ENCODE measurements at regions not wholly inside any gene's neighbourhood (a gene's known extent, or its start where the extent isn't known, plus 50 kb on each side); places are given as distances from the start of the nearest gene placed in this dataset.

DNA sequence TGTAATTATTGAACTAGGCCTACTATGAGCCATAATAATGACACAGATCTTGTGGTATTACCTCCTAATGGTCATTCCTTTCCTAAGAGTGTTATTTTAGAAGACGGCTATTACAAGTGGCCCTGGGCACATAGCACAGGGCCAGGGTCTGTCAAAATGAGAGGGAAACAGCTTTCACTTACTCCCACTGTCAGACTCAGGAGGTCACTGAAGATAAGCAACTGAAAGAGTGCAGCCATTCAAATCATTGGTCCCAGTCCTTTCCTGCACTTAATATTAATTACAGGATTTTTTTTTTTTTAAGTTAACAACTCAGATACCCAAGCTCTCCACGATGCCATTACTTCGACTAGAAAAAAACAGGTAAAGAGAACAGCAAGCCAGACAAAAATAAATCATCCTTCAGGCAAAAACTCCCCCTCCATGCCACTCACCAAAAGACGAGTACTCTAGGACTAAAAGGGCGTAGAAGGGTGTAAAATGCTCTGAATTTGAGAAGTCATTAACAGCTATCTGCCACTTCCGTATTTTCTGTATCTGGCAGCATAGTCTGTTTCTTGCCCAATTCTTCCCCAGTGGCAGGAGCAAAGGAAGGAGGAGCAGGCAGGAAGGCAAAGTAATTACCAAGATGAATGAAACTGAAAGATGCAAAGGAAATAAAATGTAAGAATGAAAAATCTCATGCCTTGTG is 87.4 kb downstream of the ZNF608 start:
- DNase-seq (ENCODE audit: low spot score in 2 of 2), result no peak
- Mint-ChIP-seq H3K27me3 (no peaks in the 10 kb centered on the region), H3K36me3 (no peaks in the 10 kb centered on the region), H3K9me3 (no peaks in the 10 kb centered on the region), H3K4me1 (peaks cover 14% of the 10 kb centered on the region), H3K27ac (peak overlapping the region; percentile 2), H3K4me3 (peak overlapping the region; percentile 8)
- no peak for ATAC-seq (ENCODE audit: low read depth)

- Mint-ChIP-seq H3K9me3 (no peaks in the 10 kb centered on the region), H3K36me3 (no peaks in the 10 kb centered on the region), H3K27ac (no peak overlapping the region), H3K27me3 (no peaks in the 10 kb centered on the region), H3K4me3 (no peak overlapping the region), H3K4me1 (peaks cover 16% of the 10 kb centered on the region)
- ATAC-seq (ENCODE audit: low read depth) (peak; percentile 52), DNase-seq (ENCODE audit: low spot score in 2 of 2) (no peak)
Observed at GRCh38 chr5:124655921-124656511, 90.4 kb downstream of the ZNF608 start.

DNA sequence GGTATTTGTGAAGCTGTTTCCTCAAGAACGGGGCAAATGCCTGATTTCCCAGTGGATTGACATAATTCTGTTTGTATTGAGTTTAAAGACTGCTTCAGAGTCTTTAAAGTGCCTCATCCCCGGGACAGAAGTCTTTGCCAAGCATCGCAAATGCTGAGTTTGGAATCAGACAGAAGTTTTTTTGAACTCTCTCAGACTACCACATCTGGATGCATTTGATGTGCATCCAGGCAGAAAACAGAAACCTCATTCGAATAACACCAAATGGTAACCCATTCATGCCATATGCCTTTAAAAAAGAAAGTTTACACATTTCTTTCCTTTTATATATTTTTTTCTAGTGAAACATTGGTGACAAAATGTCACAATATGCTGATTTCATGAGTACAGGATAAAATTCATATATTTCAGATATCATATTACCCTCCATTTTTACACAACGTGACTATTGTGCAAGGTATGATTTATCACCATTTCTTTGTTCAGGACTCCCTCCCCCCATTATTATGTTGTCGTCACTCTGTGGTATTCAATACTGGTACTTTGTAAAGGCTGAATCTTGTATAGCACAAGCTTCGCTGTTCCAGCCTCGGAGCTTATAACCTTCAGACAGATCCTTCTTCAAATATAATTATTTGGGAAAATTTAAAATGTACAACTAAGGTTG is 91.1 kb downstream of the ZNF608 start:
- H3K36me3 Mint-ChIP-seq, result no peaks in the 10 kb centered on the region
- H3K27me3 Mint-ChIP-seq, result no peaks in the 10 kb centered on the region
- DNase-seq (ENCODE audit: low spot score in 2 of 2), result no peak

DNA sequence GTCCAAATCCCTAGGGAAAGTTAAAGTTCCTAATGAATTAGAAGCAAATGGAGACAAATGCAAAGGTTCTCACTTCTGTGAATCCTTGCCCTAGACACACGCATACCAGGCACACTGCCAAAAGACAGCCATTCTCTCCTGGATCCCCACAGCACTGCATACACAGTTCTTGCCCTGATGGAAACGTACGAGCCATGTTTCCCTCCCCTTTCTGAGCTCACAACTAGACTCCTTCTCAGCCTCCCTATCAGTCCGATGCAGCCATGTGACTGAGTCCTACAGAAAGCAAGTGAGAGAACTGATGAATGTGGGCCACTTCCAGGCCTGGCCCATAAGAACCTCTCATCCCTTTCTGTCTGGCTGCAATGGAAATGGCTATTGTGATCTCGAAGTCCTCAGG is 92.0 kb downstream of the ZNF608 start:
- Mint-ChIP-seq H3K4me1 (peaks cover 23% of the 10 kb centered on the region), H3K27me3 (no peaks in the 10 kb centered on the region), H3K36me3 (no peaks in the 10 kb centered on the region), H3K27ac (no peak overlapping the region), H3K9me3 (no peaks in the 10 kb centered on the region), H3K4me3 (no peak overlapping the region)
- no peak for ATAC-seq (ENCODE audit: low read depth)
- no peak for DNase-seq (ENCODE audit: low spot score in 2 of 2)

More for the DNA sequence above, 91.1 kb downstream of the ZNF608 start:
- Mint-ChIP-seq H3K27ac (no peak overlapping the region), H3K4me3 (no peak overlapping the region), H3K4me1 (peaks cover 17% of the 10 kb centered on the region), H3K9me3 (no peaks in the 10 kb centered on the region)
- peak; percentile 14 for ATAC-seq (ENCODE audit: low read depth)

- H3K27ac Mint-ChIP-seq, result no peak overlapping the region
- DNase-seq (ENCODE audit: low spot score in 2 of 2) (no peak), ATAC-seq (ENCODE audit: low read depth) (no peak)
- H3K27me3 Mint-ChIP-seq, result no peaks in the 10 kb centered on the region
- H3K9me3 Mint-ChIP-seq, result no peaks in the 10 kb centered on the region
- H3K4me1 Mint-ChIP-seq, result peaks cover 22% of the 10 kb centered on the region
- H3K4me3 Mint-ChIP-seq, result no peak overlapping the region
- no peaks in the 10 kb centered on the region for H3K36me3 Mint-ChIP-seq
Observed at GRCh38 chr5:124653666-124654065, 92.8 kb downstream of the ZNF608 start.

DNA sequence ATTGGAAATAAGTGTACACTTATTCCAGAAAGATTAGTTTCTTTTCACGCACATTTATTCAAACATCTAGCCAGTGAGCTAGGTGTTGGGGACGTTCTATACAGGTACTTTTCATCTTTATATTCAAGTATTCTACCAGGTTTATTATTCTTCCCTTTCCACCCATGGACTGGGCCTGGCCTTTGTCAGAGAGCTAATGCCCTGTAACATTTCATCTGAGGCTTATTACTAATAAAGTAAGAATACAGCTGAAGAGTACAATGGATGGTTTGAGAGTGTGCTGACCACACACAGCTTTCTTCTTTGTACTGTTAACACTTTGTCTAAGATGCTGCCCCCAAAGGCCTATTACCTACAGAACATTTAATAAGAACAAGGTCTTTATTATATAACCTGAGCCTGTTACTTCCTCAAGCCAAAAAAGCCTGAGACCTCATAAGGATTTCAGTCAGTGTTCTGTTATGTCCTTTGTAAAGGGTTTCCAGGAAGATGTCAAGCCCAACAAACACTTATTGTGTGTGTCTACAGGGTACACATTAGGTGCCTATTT is 93.5 kb downstream of the ZNF608 start:
- Mint-ChIP-seq H3K4me1 (peaks cover 27% of the 10 kb centered on the region), H3K9me3 (no peaks in the 10 kb centered on the region), H3K27me3 (no peaks in the 10 kb centered on the region), H3K4me3 (no peak overlapping the region), H3K36me3 (peaks cover 4% of the 10 kb centered on the region), H3K27ac (no peak overlapping the region)
- DNase-seq (ENCODE audit: low spot score in 2 of 2) (no peak), ATAC-seq (ENCODE audit: low read depth) (no peak)

GRCh38 chr5:124652514-124652819 is 94.0 kb downstream of the ZNF608 start:
- DNase-seq (ENCODE audit: low spot score in 2 of 2) (no peak), ATAC-seq (ENCODE audit: low read depth) (no peak)
- Mint-ChIP-seq H3K27ac (peak overlapping the region; percentile 77), H3K36me3 (peaks cover 7% of the 10 kb centered on the region), H3K4me1 (peaks cover 30% of the 10 kb centered on the region), H3K4me3 (peak overlapping the region; percentile 92), H3K9me3 (no peaks in the 10 kb centered on the region), H3K27me3 (peaks cover 2% of the 10 kb centered on the region)

- Mint-ChIP-seq H3K27ac (peak overlapping the region; percentile 77), H3K36me3 (peaks cover 10% of the 10 kb centered on the region), H3K4me3 (peak overlapping the region; percentile 92), H3K27me3 (peaks cover 5% of the 10 kb centered on the region), H3K9me3 (no peaks in the 10 kb centered on the region), H3K4me1 (peaks cover 35% of the 10 kb centered on the region)
- DNase-seq (ENCODE audit: low spot score in 2 of 2) (peak; percentile 23 to 32), ATAC-seq (ENCODE audit: low read depth) (peak; percentile 19)
Observed at GRCh38 chr5:124651663-124652513, 94.6 kb downstream of the ZNF608 start.

GRCh38 chr5:124650951-124651662 is 95.3 kb downstream of the ZNF608 start:
- Mint-ChIP-seq H3K27me3 (peaks cover 5% of the 10 kb centered on the region), H3K4me1 (peaks cover 41% of the 10 kb centered on the region), H3K4me3 (peak overlapping the region; percentile 92), H3K36me3 (peaks cover 11% of the 10 kb centered on the region), H3K27ac (peak overlapping the region; percentile 77), H3K9me3 (no peaks in the 10 kb centered on the region)
- ATAC-seq (ENCODE audit: low read depth), result no peak
- DNase-seq (ENCODE audit: low spot score in 2 of 2), result no peak

- H3K9me3 Mint-ChIP-seq, result no peaks in the 10 kb centered on the region
- H3K27me3 Mint-ChIP-seq, result peaks cover 5% of the 10 kb centered on the region
- peak overlapping the region; percentile 88 for H3K27ac Mint-ChIP-seq
- peaks cover 11% of the 10 kb centered on the region for H3K36me3 Mint-ChIP-seq
- H3K4me1 Mint-ChIP-seq, result peaks cover 46% of the 10 kb centered on the region
- DNase-seq (ENCODE audit: low spot score in 2 of 2) (peak in 1 of 2 donors; percentile 52), ATAC-seq (ENCODE audit: low read depth) (peak; percentile 70)
- H3K4me3 Mint-ChIP-seq, result peak overlapping the region; percentile 62
Observed at GRCh38 chr5:124650147-124650561, 96.3 kb downstream of the ZNF608 start.

DNA sequence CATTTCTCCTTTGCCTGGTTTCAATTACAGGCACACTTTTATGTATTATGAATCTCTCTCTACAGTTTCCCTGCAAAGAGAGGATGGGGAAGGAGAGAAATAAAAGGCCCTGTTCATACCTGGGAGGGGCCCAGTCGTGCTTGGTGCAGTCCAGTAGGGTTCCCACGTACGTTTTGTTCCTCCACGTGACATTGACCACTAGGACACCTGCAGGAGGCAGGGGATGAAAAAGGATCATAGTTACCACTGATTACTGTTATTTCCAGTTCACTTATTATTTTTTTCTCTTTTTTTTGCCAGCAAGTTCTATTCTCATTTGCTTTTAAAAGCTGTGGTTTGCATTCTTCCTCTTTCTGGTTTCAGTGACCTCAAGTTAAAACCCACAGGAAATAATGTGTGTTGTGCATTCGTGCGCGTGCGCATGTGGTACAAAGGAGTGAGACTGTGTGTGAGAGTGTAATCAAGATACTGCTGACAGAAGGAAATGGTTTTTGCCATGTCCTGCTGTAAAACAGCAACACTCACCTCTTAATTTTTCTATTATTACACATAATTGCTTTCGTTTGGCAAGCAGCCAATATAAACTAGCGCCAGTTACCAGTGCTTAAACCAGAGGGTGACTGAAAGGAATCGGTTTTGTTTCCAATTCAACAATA is 96.8 kb downstream of the ZNF608 start:
- Mint-ChIP-seq H3K4me3 (peak overlapping the region; percentile 62), H3K36me3 (peaks cover 11% of the 10 kb centered on the region)
- ATAC-seq (ENCODE audit: low read depth), result peak; percentile 82

GRCh38 chr5:124648902-124649467 is 97.5 kb downstream of the ZNF608 start:
- Mint-ChIP-seq H3K27me3 (peaks cover 5% of the 10 kb centered on the region), H3K27ac (peak overlapping the region; percentile 88), H3K4me3 (no peak overlapping the region), H3K36me3 (peaks cover 11% of the 10 kb centered on the region), H3K4me1 (peaks cover 46% of the 10 kb centered on the region), H3K9me3 (no peaks in the 10 kb centered on the region)
- DNase-seq (ENCODE audit: low spot score in 2 of 2), result no peak
- ATAC-seq (ENCODE audit: low read depth), result no peak

More for the DNA sequence above, 96.8 kb downstream of the ZNF608 start:
- peak; percentile 62 to 82 for DNase-seq (ENCODE audit: low spot score in 2 of 2)
- Mint-ChIP-seq H3K9me3 (no peaks in the 10 kb centered on the region), H3K27me3 (peaks cover 5% of the 10 kb centered on the region), H3K4me1 (peaks cover 46% of the 10 kb centered on the region), H3K27ac (peak overlapping the region; percentile 88)
